ENCODE measurements at regions not wholly inside any gene's neighbourhood (a gene's known extent, or its start where the extent isn't known, plus 50 kb on each side); places are given as distances from the start of the nearest gene placed in this dataset.
A peak's percentile ranks its signal among the peaks of the same experiment; 100 is the strongest.

GRCh38 chr4:158007566-158007965, 165.3 kb downstream of the GASK1B start:
- no peak for DNase-seq (ENCODE audit: low spot score)

DNA sequence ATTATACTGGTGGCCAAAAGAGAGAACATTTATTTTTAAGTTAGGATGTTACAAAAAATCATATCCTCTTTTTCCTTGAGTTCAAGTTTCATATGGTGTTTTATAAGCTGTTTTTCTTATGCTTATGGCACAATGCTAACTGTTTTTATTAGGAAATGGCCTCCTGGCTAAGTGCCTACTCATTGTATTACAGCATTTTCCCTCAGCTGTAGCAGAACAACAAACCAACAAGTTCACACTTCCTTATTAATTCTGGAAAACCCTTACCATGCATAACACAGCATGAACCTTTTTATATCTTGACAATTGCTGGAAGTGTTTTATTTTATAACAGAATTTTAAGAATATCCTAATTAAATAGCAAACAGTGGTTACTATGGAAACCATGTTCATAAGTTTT, 165.8 kb downstream of the GASK1B start:
- DNase-seq (ENCODE audit: low spot score) = no peak

DNA sequence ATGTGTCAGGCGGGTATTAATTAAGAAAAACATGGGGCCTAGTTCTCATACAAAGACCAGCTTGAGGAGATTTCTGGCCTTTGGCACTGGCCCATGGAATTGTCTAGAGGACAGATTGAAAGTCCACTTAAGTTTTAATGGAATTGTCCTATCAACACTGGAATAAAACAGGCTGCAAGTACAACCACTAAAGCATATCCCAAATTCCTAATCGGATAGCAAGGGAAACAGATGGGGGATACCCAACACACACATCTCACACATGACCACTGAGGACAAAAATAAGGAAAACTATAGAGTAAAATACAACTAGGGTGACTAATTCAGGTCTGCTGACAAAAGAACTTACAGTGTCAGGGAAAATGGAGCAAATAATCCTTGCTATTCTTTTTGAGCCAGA, 167.8 kb downstream of the GASK1B start:
- DNase-seq (ENCODE audit: low spot score) = no peak

- DNase-seq (ENCODE audit: low spot score) = no peak
Measured at GRCh38 chr4:158004101-158004500, 168.7 kb downstream of the GASK1B start.

- no peak for DNase-seq (ENCODE audit: low spot score)
Measured at GRCh38 chr4:158003212-158003611, 169.6 kb downstream of the GASK1B start.

DNA sequence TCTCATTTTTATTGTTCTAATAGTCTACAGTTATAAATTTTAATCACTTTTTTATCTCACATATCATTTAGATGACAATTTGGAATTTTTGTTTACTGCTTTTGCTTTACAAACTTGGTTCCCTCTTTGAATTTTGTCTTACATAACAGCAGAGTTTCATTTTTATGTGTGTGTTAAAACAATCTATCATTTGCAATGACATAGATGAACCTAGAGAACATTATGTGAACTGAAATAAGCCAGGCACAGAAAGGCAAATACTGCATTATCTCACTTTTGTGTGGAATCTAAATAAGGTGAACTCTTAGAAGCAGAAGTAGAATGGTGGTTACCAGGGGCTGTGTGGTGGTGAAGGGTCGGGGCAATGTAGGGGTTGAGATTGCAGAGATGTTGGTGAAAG, 170.7 kb downstream of the GASK1B start:
- no peak for DNase-seq (ENCODE audit: low spot score)

GRCh38 chr4:158001756-158002155, 171.1 kb downstream of the GASK1B start:
- DNase-seq (ENCODE audit: low spot score) = no peak

DNA sequence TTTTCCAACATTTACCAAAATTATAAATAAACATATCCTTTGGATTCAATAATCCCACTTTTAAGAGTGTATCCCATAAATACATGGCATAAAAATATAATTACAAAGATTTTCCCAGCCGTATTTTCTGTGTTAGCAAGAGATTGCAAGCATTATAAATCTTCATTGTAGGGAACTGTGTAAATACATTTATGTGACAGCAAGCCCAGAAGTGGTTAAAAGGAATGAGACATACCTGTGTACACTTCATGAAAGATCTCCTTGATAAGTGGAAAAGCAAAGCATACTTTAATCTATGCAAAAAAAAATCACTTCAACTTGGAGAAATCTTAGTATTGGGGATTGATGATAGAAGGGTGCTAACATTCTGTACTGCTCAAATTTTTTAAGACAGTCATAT, 173.1 kb downstream of the GASK1B start:
- DNase-seq (ENCODE audit: low spot score) = no peak

GRCh38 chr4:157997296-157997695, 175.5 kb downstream of the GASK1B start:
- DNase-seq (ENCODE audit: low spot score) = no peak

DNA sequence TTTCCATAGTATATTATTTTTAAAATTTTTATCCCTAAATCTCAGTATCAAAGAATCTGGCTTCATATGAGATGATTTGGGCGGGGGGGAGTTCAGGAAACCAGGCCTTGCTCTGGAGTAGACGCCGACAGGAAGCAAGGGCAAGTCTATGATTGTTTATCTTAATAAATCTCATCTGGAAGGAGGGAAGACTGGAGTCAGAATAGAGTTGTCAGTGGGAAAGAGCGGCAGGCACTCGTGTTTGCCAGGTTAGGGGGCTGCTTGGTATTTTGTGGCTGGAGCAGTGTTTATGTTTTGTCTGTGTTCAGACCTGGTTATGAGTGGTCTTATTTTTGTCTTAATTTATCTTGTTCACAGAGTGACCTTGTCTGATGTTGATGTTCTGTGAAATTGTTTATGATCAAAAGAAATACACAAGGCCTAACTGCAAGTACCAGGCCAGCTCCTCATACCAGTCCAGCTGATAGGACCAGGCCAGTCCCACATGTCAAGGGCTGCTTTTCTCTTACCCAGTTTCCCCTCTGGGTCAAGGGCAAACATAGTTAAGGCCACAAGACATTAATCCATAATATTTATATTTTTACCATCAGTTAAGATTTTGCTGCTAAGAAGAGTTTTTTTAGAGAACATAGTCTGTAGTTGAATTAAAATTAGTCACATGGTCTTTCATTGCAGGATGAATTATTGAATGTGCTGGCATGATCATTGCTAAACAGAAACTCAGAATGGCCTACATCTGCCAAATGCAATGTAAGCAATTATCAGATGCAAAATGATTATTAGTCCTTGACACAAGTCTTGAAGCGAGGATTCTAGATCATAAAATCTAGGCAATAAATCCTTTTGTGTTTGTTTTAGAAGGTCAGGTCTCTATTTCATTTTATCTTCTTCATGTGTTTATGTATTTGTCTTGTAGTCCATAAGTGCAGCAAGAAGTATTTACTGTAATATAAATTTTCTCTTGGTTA, 176.5 kb downstream of the GASK1B start:
- no peak for DNase-seq (ENCODE audit: low spot score)

GRCh38 chr4:157994863-157995262, 178.0 kb downstream of the GASK1B start:
- no peak for DNase-seq (ENCODE audit: low spot score)

- no peak for DNase-seq (ENCODE audit: low spot score)
Measured at GRCh38 chr4:157992948-157993839, 179.6 kb downstream of the GASK1B start.

DNA sequence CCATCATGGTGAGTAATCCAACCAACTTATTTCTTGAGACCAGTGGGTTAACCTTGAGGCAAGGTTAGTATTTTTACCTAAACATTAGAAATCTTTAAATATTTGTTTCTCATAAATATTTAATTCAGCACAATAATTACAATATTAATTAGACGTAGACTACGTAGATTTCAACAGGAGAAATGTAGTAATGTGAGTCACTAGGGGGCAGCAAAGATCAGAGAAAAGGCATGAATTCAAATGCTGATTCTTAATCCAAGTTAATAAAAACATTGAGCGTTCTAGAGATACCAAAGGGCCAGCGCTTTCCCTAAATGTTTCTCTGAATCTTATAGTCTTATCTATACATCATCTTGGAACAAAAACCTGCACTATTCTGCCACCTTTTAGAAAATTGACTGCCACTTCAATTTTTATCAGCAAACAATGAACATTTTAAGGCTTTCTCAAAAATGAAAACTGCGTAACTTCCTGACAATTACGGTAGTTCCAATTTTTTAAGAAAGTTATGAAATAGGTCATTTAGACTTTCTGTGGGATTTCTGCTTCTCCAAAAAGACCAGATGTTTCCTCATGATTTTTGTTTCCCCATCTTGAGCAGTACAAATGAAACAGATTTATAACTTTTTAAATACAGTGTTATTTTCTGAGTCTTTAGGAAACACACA, 180.7 kb downstream of the GASK1B start:
- no peak for DNase-seq (ENCODE audit: low spot score)

DNA sequence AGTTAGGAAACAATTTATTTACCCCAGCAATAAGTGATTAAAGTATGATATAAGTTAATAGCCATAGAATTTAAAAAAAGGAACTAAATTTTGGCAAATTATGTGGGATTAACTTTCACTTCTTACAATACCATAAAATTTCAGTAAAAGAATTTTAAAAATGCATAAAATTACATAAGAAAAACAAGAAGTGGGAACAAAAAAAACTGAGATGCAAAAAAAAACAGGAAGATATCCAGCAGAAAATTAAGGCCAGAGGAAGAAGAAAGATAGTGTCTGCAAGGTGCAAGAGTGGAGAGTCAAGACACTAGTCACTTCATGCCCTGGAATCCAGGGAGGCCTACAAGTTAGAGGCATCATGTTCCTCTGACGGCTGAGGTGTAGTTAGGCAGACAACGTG, 184.2 kb downstream of the GASK1B start:
- no peak for DNase-seq (ENCODE audit: low spot score)

- no peak for DNase-seq (ENCODE audit: low spot score)
Measured at GRCh38 chr4:157984285-157984911, 188.4 kb downstream of the GASK1B start.

DNA sequence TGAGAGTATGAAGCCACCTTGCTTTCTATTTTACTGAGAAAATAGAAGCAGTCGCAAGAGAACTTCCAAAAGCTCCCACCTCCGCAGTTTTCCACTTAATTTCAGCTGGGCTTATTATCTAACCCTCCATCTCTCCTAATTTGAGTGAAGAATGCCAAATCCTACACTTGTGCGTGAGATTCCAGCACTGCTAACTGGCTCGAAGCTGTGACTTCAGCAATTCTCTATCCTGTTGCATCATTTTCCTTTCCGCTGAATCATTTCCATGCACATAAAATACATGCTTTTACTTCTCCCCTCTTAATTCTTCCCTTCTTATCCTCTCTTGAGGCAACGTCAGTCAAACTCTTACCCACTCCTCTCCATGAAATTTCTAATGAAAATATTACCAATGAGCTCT, 189.5 kb downstream of the GASK1B start:
- DNase-seq (ENCODE audit: low spot score) = no peak

DNA sequence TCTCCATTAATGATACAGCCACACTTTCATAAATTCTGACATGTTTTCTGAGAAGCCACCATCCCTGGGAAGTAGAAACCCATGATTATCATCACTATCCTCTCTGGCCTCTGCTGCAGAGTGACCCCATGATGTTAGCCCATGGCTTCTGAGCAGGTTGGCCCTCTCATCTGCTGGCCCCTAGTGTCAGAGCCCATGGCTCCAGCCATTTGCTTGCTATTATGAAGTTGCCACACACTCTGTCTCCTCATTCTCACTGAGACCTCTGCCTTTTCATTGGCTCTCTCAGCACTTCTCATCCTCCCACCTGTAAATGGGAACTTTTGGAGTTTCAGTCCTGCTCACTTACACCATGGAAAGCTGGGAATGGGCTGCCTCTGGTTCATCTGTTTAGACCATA, 192.7 kb downstream of the GASK1B start:
- no peak for DNase-seq (ENCODE audit: low spot score)

DNA sequence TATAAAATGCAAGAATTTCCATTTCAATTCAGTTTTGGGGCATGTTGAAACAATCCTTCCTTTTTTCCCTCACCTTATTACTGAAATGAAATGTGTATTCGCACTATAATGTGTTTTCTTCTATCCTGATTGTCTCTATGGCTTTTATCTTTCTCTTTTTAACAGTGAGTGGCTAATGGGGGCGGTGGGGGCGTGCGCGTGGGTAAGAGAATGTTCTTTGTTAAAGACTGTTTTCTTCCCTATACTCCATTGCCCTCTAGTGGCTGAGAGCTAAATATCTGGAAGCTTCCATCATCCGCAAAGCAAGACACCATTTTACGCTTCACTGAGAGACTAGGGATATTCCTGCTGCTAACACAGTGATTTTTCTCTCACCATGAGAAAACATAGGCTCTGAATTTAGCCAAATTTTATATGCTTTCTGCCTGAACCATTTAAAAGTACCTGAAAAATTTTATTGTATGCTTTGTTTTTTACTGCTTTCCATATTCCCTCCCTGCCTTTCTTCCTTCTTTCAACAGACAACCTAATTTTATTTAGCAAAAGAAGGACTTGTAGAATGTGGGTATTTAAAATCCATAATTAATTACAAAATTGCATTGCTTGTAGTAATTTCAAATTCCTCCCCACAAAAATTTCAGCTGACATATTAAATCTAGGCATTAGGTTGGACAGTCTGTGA, 194.0 kb downstream of the GASK1B start:
- DNase-seq (ENCODE audit: low spot score) = peak; percentile 32

GRCh38 chr4:157977086-157977485, 195.7 kb downstream of the GASK1B start:
- DNase-seq (ENCODE audit: low spot score) = no peak

DNA sequence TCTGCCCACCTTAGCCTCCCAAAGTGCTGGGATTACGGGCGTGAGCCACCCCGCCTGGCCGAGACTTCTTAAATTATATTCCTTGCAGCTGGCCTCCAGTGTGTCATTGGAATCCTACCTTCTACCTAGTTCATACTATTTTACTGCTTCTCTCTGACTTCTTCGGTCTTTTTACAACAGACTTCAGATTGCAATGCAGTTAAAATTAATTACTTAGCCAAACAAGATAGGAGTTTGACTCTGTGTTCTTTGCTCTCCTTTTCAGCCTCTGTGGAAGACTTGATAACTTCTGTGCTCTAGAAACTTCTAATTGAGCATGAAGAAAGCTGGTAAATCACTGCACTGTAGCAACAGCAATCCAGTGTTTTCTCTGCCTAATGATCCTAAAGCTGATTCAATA, 199.5 kb downstream of the GASK1B start:
- no peak for DNase-seq (ENCODE audit: low spot score)

- no peak for DNase-seq (ENCODE audit: low spot score)
Measured at GRCh38 chr4:157964463-157964862, 208.4 kb downstream of the GASK1B start.
